ENCODE measurements at regions not wholly inside any gene's neighbourhood (a gene's known extent, or its start where the extent isn't known, plus 50 kb on each side); places are given as distances from the start of the nearest gene placed in this dataset.

GRCh38 chr5:5683174-5683573 lies 260.7 kb downstream of the ICE1 start:
- no peak overlapping the region for H4K5ac ChIP-seq (ENCODE audit: insufficient read length, low read depth, low read length)
- Mint-ChIP-seq H3K36me3 (ENCODE audit: insufficient read depth in 1 of 3, low read depth in 3 of 3) (peaks cover 2 to 18% (median 5%) of the 10 kb centered on the region in 3 experiments; a peak in 5 of 7 replicates), H3K27ac (no peak overlapping the region), H3K4me3 (no peak overlapping the region), H3K4me1 (peaks cover under 1 to 3% of the 10 kb centered on the region in 2 experiments; a peak in 2 of 4 replicates), H3K27me3 (ENCODE audit: low read depth) (peaks cover under 1% of the 10 kb centered on the region; the same call in 1 of the 2 replicates), H3K9me3 (peaks cover 6 to 9% of the 10 kb centered on the region in 2 experiments; a peak in 3 of 5 replicates)
- no peak overlapping the region for H3K14ac ChIP-seq (ENCODE audit: insufficient read depth, low read length)
- no CpG with 5 or more reads among the region's 2 CpGs for WGBS (ENCODE audit: extremely low coverage, insufficient read length, low lambda C conversion rate)
- no peak overlapping the region for H3T11ph ChIP-seq (ENCODE audit: low read length)
- H3K27ac ChIP-seq (ENCODE audit: insufficient read length, low read depth, low read length): no peak overlapping the region
- H3K23me2 ChIP-seq (ENCODE audit: insufficient read length, low read depth, low read length, poor library complexity, severe bottlenecking): no peaks in the 10 kb centered on the region
- H3K23ac ChIP-seq (ENCODE audit: insufficient read length, low read depth, low read length): no peak overlapping the region
- no peak overlapping the region for H3K4me2 ChIP-seq (ENCODE audit: insufficient read depth, insufficient read length, low read length)
- no peaks in the 10 kb centered on the region for H3K79me2 ChIP-seq (ENCODE audit: insufficient read depth, low read length)
- H3K79me1 ChIP-seq (ENCODE audit: insufficient read depth, low read depth, low read length, poor library complexity, severe bottlenecking): no peaks in the 10 kb centered on the region
- no peak overlapping the region for H2BK15ac ChIP-seq (ENCODE audit: low read depth, low read length)
- H3K4ac ChIP-seq (ENCODE audit: low read depth, low read length): no peak overlapping the region
- H4K91ac ChIP-seq (ENCODE audit: insufficient read length, low read depth, low read length): no peak overlapping the region
- H3K18ac ChIP-seq (ENCODE audit: insufficient read length, low read depth, low read length): no peak overlapping the region
- no peak for DNase-seq
- no peaks in the 10 kb centered on the region for H3K27me3 ChIP-seq (ENCODE audit: insufficient read depth, low read length)
- no peak overlapping the region for H2AK5ac ChIP-seq (ENCODE audit: insufficient read length, low read length)
- H4K8ac ChIP-seq (replicated peaks; ENCODE audit: insufficient read length, low read depth, low read length): no peak overlapping the region
- H2BK5ac ChIP-seq (ENCODE audit: insufficient read length, low read length): no peak overlapping the region
- H2AFZ ChIP-seq (ENCODE audit: low read length): no peak overlapping the region
- H3K9me3 ChIP-seq (ENCODE audit: control insufficient read depth, low read depth, low read length): no peaks in the 10 kb centered on the region
- H3K9ac ChIP-seq (ENCODE audit: extremely low read depth, insufficient read length, low read length): no peak overlapping the region
- no peak overlapping the region for H3K56ac ChIP-seq (ENCODE audit: insufficient read length, low read depth, low read length)
- no peak overlapping the region for H2BK20ac ChIP-seq (ENCODE audit: low read depth, low read length, poor library complexity, severe bottlenecking)
- no peaks in the 10 kb centered on the region for H4K20me1 ChIP-seq (ENCODE audit: control insufficient read depth, insufficient read depth, insufficient read length)
- H2BK120ac ChIP-seq (ENCODE audit: low read depth, low read length, poor library complexity, severe bottlenecking): no peak overlapping the region
- TF ChIP-seq CTCF (conservative IDR thresholded peaks at IDR 0.05): no peak
- no peak overlapping the region for H2BK12ac ChIP-seq (ENCODE audit: insufficient read length, low read depth, low read length)
- H3K4me1 ChIP-seq (ENCODE audit: insufficient read depth, low read length): 0 out of 2 replicates have a peak, but pooled peaks cover 3% of the 10 kb centered on the region
